OCI-LY1 (cell line): ENCODE measurements at regions not wholly inside any gene's neighbourhood (a gene's known extent, or its start where the extent isn't known, plus 50 kb on each side); places are given as distances from the start of the nearest gene placed in this dataset.
"Not testable (repeated sequence)": the region's sequence is repeated elsewhere in the genome, so short reads cannot be mapped to it uniquely, and the experiment has no call there.

Experiments used
- CTCF ChIP-seq: fragments of 200-600 bp; sonication (generic), shearing (Covaris generic); IDR thresholded peaks from 2 replicates; pipeline ENCODE4 v1.5.1; 2017; ENCODE audit warnings: mild to moderate bottlenecking, antibody characterized with exemption, low read length, moderate library complexity, mixed read lengths
- EZH2 ChIP-seq: fragments of 200-600 bp; sonication (generic), shearing (Covaris generic); IDR thresholded peaks from 2 replicates; pipeline ENCODE4 v1.8.0; 2017; ENCODE audit warnings: borderline replicate concordance, mixed run types, mild to moderate bottlenecking, antibody characterized with exemption, low read length, moderate library complexity, mixed read lengths

GRCh38 chr3:82620744-82621143 is 859.3 kb upstream of the GBE1 start:
- not testable (repeated sequence) for TF ChIP-seq CTCF, EZH2
